Forelimb muscle (tissue), 1 donor: ENCODE measurements at regions not wholly inside any gene's neighbourhood (a gene's known extent, or its start where the extent isn't known, plus 50 kb on each side); places are given as distances from the start of the nearest gene placed in this dataset.

Experiments used
- DNase-seq: peaks from one replicate; pipeline ENCODE4 v3.0.0-alpha.2; 2013; ENCODE audit warnings: low read depth

- no peak for DNase-seq
Observed at GRCh38 chr22:49508561-49508960, 319.1 kb downstream of the BRD1 start.

DNA sequence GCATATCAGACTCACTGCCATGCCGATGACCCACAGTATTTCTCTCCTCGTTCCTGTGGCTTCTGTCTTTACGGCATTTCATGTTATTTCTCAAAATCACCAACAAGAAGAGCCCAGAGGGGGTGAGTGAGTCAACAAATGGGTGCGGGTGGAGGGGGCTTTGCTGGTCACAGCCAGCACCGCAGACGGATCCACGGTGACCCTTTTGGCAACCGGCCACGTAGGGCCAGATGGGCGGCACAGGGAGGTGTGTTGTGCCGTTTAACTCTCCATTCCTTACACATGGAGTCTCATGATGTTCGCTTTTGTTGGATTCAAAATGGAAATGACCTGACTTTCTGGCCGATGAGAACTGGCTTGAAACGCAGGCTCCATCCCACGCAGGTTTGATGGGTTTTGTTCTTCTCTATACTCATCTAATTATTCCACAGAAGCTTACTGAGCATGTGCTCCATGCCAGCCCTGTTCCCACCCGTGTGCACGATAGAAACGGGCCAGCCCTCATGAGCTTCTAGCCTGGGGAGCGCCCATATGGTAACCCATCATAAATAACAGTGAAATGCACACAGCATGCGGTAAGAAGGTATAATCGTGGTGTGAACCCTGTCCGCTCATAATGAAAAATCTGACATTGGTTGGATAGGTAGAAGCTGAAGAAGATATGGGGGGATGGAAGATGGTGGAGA, 319.9 kb downstream of the BRD1 start:
- no peak for DNase-seq

- DNase-seq = no peak
Observed at GRCh38 chr22:49506010-49506400, 321.7 kb downstream of the BRD1 start.

GRCh38 chr22:49505337-49506009, 322.2 kb downstream of the BRD1 start:
- DNase-seq = no peak

DNA sequence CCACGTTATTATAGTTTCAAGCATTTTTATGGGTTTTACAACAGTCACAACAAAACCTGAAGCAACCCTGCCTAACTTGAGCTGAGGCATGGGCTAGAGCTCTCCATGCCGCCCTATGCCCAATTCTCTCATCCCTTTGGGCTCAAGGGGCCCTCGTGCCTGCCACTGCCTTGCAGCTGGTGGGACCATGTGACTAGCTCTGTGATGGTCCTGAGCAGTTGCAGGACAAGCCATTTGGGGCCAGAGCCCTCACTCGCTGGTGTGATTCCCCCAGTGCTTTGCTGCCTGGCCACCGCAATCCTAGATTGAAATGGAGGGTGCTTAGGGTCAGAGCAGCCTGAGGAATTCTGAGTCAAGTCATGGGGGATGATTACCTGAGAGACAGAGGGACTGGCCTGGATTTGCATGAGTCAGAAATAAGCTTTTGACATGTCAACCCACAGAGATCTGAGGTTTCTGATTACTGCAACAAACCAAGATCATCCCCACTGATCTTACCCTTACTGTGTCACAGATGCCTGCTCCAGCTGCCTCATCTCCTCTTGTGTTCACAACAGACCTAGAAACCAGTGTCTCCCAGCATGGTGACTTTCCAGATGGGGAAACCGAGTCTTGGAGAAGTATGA, 323.7 kb downstream of the BRD1 start:
- no peak for DNase-seq

- no peak for DNase-seq
Observed at GRCh38 chr22:49503321-49503720, 324.4 kb downstream of the BRD1 start.

DNA sequence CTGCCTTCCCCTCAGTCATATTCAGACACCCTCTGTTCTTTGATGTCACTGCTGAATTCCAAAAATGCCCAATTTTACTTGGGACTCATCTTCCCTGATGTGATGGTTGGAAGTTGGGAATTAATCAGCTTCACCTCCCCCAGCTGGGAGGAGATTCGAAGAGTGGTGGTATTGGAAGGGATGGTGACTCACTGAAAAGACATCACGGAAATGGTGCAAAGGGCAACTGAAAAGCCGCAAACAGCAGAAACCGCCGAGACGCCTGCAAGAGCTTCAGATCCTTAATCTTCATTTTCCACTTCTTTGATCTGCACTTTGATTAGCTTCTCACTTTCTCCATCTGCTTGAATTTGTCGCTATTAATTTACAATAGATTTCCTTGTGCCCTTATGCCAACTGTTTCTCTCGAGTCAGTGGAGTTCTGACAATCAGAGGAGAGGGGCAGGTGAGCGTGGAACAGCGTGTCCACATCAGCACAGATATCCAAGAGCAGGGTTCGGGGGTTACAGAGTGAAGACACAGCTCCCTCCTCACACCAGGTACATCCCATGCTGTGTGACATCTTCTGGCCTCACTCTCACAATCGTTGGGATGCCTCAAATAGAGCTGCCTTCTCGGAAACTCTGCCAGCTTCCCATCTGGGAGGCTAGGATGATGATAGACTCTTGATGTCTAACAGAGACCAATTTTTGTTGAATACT, 325.4 kb downstream of the BRD1 start:
- DNase-seq = no peak

DNA sequence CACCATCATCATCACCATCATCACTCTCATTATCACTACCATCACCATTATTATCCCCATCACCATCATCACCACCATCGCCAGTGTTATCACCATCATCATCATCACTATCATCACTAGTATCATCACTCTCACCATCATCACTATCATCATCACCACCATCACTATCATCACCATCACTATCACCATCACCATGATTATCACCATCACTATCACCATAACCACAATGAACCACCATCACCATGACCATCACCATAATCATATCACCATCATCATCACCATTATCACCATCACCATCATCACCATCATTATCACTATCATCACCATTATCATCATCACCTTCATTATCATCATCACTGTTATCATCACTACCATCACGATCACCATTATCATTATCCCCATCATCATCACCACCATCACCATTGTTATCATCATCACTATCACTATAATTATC, 326.7 kb downstream of the BRD1 start:
- DNase-seq = no peak

DNA sequence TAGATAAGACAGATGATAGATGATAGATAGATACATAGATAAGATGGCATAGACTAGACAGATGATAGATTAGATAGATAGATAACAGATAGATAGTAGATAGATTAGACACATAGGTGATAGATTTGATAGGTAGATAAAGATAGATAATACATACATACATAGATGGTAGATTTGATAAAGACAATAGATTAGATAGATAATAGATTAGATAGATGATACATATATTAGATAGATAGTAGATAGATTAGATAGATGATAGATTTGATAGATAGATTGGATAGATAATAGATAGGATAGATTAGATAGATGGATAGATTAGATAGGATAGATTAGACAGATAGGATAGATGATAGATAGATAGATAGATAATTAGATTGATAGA, 327.6 kb downstream of the BRD1 start:
- DNase-seq = no peak

DNA sequence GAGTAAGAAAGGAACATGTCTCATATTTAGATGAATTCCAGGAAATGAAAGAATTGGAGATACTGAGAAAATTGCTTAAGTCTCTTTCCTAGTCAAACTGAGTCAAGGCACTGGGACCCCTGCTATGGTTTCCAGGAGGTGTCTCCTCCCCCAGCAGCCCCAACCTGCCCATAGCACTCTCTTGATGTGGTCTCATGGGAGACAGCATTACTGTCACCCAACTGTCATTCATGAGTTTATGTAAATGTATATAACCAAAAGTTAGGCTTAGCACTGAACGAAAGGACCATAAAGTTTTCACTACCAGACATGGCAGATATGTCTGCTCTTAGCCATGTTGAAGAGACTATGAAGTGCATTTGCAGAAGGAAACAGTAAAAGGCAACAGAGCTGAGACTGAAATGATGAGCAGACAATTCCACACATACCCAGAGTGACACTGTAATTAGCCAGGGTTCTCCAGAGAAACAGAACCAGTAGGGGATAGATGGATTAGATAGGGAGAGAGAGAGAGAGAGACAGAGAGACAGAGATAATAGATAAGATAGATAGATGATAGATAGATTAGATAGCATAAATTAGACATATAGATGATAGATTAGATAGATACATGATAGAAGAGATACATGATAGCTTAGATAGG, 328.1 kb downstream of the BRD1 start:
- DNase-seq = no peak

- DNase-seq = no peak
Observed at GRCh38 chr22:49497266-49497665, 330.4 kb downstream of the BRD1 start.

DNA sequence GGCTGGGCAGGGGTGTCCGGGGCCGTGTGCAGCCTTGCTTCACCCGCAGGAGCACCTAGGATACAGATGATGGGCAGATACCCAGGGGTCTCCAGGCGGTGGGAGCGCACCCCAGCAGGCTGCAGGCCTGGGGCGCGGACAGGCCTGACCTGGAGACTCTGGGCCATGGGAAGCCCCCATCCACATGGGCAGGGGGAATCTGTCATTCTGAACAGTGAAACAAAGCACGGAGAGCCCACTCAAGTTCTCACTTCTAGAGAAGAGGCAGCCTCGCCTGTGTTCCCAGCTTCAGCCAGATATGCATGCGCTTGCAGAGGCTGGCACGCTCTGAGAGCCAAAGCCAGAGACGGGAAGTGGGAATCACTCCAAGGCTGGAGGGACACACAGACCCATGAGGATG, 333.1 kb downstream of the BRD1 start:
- no peak for DNase-seq

DNA sequence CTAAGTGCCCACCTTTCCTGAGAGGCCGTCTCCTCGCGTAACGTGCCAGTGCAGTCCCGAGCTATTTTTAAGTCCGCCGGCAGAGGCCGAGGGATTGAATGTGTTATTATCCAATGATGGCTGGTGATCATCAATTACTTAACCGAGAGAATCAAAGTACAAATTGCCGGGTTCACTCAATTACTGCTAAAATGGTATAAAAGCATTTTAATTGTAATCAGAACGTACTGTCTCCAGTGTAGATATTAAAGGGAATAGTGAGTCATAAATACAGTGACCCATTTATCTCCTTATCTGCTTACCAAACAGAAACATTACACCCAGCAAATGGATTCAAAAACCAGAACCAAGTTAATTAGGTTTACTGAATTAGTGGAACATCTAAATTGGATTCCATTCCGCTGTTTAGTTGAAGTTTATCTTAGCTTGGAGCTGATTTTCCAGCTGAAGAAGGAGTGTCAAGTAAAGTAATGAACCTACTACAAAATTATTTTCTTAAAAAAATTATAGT, 334.9 kb downstream of the BRD1 start:
- no peak for DNase-seq

DNA sequence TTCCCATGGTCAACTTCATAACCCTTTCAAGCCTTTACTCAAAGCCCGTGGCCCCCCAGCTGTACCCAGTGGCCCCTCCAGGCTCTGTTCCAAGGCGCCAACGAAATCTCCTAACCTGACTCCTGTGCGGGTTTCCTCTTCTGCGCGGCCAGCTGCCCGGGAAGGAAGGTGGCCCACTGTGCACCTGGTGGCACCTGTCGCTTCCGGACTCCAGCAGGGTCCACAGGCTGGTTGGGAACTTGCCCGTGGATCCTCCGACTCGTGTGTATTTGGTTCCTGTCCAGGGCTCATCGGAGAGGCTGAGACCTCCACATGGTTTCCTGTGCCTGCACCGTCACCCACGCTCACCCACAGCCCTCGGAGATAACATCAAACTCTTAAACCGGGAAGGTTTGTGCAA, 335.4 kb downstream of the BRD1 start:
- no peak for DNase-seq

DNA sequence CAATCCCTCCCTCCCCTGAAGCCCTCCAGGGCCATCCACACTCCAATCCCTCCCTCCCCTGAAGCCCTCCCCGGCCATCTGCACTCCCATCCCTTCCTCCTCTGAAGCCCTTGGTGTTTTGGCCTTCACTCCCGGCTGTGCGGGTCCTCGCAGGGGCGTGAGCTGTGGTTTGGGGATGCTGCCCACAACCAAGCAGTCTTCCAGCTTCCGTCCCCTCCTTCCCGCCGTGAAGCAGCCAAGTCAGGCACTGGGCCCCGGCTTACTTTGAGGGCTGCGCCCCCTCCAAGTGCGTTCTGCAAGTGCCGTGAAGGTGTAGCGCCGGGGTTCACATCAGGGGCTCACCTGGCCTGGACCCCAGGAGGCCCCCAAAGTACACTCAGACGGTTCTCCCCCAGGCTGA, 335.9 kb downstream of the BRD1 start:
- DNase-seq = no peak

DNA sequence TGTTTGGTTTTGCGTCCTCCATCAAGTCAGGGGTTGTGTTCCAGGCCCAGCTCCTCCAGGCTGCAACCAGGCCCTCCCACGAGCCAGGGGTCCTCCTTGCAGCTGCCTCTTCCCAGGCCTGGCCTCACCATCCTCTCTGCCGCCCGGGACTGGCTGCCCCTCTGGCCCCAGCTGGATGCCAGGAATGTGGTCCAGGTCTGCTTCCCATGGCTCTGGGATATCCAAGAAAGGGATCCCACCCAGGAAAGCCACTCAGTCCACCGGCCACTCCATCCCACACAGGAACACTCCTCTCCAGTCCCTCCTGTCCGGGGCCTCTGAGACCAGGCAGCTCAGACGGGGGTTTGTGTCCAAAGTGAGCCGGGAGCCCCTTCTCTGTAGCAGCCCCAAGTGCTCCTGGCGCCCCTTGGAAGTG, 336.4 kb downstream of the BRD1 start:
- DNase-seq = no peak

DNA sequence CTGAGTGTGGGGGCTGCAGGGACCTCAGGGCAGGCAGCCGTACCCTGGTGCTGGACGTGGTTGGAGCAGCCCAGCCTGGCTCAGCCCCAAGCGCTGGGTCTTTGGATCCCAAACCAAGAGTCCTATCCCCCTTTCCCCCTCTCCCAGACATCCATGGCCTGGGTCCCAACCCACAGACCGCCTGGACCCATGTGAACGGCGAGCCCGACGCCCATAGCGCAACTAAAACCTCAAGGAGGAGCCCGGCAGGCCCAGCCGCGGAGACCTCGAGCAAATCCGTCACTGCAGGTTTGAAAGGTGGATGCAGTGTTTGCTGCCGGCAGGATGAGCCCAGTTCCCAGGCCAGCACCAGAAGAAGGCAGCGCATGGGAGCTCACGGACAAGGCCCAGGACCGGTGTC, 337.0 kb downstream of the BRD1 start:
- no peak for DNase-seq

- DNase-seq = no peak
Observed at GRCh38 chr22:49489821-49490220, 337.9 kb downstream of the BRD1 start.

DNA sequence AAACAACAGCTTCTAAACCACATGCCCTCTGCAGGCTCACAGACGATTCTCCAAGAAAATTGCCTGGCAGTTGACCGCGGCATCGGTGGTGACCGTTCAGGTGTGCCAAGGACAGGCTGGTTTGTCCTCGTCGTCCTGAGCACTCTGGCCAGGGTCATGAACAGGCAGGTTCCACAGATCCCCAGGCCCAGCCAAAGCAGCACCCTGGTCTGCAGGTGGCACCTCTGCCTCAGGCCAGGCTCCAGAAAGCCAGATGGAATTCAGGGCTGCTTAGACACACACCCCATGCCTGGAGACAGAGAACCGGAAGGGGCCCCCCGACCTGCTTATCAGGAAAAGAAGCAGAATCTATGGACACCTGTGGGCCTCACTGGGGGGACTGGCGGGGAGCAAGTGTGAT, 338.7 kb downstream of the BRD1 start:
- no peak for DNase-seq

DNA sequence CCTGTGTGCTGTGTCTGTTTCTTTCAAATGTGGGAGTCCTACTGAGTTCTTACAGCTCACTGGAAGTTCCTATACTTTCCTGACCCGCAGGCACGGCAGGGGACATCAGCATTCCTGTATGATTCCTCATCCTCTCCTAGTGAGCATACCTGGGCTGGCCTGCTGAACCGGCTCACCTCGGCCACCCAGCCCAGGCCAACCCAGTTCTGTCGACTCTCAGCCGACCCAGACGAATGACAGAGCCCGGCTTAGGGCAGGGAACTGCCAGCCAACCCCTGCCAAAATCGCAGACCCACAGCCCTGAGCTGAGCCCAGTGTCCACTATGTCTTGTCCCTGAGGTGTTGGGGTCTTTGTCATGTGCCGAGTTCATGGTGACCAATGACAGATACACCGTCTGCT, 339.7 kb downstream of the BRD1 start:
- no peak for DNase-seq

GRCh38 chr22:49486225-49486624, 341.4 kb downstream of the BRD1 start:
- no peak for DNase-seq

DNA sequence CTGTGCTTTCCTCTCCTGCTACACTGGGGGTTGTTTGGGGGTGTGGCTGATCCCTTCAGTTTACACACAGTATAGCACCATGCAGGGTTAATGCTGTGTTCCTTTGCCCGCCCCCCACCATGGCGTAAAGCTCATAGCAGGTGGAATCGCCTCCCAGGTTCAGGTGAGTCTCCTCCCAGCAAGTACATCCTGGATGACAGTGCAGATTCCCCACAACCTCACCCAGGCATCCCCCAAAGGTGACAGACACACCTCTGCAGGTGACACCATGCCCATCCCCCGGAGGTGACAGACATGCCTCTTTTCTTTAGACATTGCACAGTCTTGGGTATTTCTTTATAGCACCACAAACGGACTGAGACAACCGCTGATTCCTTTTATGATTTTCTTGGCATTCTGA, 343.7 kb downstream of the BRD1 start:
- DNase-seq = no peak
